ENCODE measurements at regions not wholly inside any gene's neighbourhood (a gene's known extent, or its start where the extent isn't known, plus 50 kb on each side); places are given as distances from the start of the nearest gene placed in this dataset.

DNA sequence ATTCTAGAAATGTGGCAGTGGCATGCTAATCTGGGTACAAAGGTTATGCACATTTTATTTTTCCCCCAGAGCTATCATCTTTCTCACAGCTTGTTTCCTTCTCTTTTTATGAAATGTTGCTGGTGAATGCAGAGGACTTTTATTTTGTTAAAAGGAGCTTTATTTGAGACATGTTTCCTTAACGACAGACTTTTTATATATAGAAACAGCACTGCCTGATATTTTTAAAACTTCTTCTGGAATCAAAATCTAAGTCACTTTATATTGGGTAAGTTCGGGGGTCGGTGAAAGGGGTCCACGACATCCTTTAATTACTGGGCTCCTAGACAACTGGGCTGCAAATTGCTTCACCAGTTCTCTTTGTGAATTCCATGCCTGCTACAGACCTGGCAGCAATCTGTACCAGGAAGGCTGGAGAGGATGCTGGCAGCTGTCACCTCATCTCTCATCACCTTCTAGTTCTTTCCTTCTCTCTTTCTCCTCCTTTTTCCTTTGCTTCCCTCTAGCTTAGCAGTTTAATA lies 464.7 kb downstream of the PDCD6IP start:
- TF ChIP-seq, protein P1, sequence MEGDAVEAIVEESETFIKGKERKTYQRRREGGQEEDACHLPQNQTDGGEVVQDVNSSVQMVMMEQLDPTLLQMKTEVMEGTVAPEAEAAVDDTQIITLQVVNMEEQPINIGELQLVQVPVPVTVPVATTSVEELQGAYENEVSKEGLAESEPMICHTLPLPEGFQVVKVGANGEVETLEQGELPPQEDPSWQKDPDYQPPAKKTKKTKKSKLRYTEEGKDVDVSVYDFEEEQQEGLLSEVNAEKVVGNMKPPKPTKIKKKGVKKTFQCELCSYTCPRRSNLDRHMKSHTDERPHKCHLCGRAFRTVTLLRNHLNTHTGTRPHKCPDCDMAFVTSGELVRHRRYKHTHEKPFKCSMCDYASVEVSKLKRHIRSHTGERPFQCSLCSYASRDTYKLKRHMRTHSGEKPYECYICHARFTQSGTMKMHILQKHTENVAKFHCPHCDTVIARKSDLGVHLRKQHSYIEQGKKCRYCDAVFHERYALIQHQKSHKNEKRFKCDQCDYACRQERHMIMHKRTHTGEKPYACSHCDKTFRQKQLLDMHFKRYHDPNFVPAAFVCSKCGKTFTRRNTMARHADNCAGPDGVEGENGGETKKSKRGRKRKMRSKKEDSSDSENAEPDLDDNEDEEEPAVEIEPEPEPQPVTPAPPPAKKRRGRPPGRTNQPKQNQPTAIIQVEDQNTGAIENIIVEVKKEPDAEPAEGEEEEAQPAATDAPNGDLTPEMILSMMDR (IDR thresholded peaks at IDR 0.05) = no peak
- TF ChIP-seq POLR2A (IDR thresholded peaks at IDR 0.05) = no peak
